Ovary (tissue), 7 donors: ENCODE measurements at regions not wholly inside any gene's neighbourhood (a gene's known extent, or its start where the extent isn't known, plus 50 kb on each side); places are given as distances from the start of the nearest gene placed in this dataset.

Source experiments
- DNase-seq, 5 donors: peaks; one replicate each; pipeline ENCODE4 v3.0.0-alpha.2; 2019 to 2020
- H3K27ac ChIP-seq, 2 donors: fragments of 200-600 bp; one replicate each; pipeline versions ENCODE4 v1.5.1 to v1.8.0; 2019 to 2022
- H3K27me3 ChIP-seq: fragments of 200-600 bp; one replicate; pipeline ENCODE4 v1.8.0; 2022
- H3K36me3 ChIP-seq: fragments of 200-600 bp; sonication (generic); one replicate; pipeline ENCODE4 v1.5.1; 2019
- H3K4me1 ChIP-seq: one replicate; pipeline ENCODE4 v1.8.1; 2013; ENCODE audit warnings: mild to moderate bottlenecking, moderate library complexity; ENCODE audit not compliant: insufficient read depth
- H3K4me3 ChIP-seq: fragments of 200-600 bp; sonication (generic); one replicate; pipeline ENCODE4 v1.5.1; 2017
- H3K9me3 ChIP-seq, 2 donors: fragments of 200-600 bp in 1 of 2; sonication (generic) in 1 of 2; one replicate each; pipeline versions ENCODE4 v1.5.1 to v1.8.1; 2013 to 2019; ENCODE audit warnings: mild to moderate bottlenecking in 1 of 2, moderate library complexity in 1 of 2
- EP300 ChIP-seq: sonication (generic); formaldehyde crosslinking; IDR thresholded peaks from one replicate; pipeline ENCODE4 v1.6.1; 2017; ENCODE audit warnings: antibody characterized with exemption
- POLR2A ChIP-seq: fragments of 450-650 bp; IDR thresholded peaks from one replicate; pipeline ENCODE4 v1.6.1; 2017; ENCODE audit warnings: antibody characterized with exemption, mild to moderate bottlenecking, moderate library complexity
- WGBS, 3 donors: extraction: QIAGEN DNeasy Blood & Tissue Kit in 1 of 3; methylation state at CpG; one replicate each; pipeline versions ENCODE4 v1.1.5 to v1.1.7; 2013 to 2017; 5-methylcytosine and 5-hydroxymethylcytosine counted together
- intact Hi-C, 4 donors: fragments of 100-400 bp; cut with DNase I; formaldehyde crosslinking; loops; one replicate each; pipeline versions ENCODE4 v1.11.0 to v1.15.1; 2022 to 2023
- TF ChIP-seq, protein P1 (sequence below), 3 donors: fragments of 450-650 bp in 2 of 3; fragments of 200-600 bp in 1 of 3; IDR thresholded peaks; one replicate each; pipeline versions ENCODE4 v1.5.1 to v1.8.0; 2016 to 2022; ENCODE audit warnings: antibody characterized with exemption in 3 of 3, mild to moderate bottlenecking in 1 of 3
- donor health status: DM: no; HTN: no; CAD: no; lungs with moderate emphysema.
- donor health status: DM: no; HTN: no; CAD: no.
- donor health status: Bipolar disorder and iron deficiency.
- donor health status: DM: no; HTN: no; CAD: no.
- donor health status: DM: yes; HTN: yes; CAD: no.

DNA sequence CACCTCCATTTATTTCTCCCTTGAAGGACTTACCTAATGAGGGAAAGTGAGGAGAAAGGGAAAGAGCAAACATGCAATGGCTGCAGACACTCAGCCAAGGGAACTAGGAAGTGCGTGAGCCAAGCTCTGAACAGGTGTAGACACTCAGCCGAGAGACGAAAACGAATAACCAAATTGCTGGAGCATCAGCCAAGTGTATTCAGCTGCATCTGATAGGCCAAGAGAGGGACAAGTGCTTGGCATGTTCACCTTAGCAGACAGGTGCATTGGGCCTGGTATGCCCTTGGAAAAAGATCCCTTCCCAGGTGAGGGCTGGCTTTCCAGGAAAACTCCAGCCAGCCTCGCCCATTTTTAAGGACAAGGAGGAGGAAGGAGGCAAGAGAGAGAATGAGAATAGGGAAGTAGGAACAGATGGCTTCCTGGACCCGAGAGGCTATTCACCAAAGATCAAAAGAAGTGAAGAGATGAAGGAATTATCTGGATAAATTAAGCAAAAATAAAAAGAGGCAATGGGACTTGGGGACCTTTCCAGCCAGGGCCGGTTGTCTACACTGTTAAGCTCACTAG, 184.7 kb downstream of the TOMM20 start:
- 77 to 84% (median 79%) methylated on average over 7 of the region's 7 CpGs for WGBS, 3 donors
- Histone ChIP-seq H3K9me3 (no peaks in the 10 kb centered on the region), H3K4me3 (no peak overlapping the region), H3K36me3 (no peaks in the 10 kb centered on the region), H3K4me1 (no peaks in the 10 kb centered on the region), H3K27ac (no peak overlapping the region), H3K27me3 (no peaks in the 10 kb centered on the region)
- intact Hi-C loops, result no loop called here
- TF ChIP-seq EP300, result no peak
- no peak for TF ChIP-seq POLR2A
- TF ChIP-seq, protein P1, sequence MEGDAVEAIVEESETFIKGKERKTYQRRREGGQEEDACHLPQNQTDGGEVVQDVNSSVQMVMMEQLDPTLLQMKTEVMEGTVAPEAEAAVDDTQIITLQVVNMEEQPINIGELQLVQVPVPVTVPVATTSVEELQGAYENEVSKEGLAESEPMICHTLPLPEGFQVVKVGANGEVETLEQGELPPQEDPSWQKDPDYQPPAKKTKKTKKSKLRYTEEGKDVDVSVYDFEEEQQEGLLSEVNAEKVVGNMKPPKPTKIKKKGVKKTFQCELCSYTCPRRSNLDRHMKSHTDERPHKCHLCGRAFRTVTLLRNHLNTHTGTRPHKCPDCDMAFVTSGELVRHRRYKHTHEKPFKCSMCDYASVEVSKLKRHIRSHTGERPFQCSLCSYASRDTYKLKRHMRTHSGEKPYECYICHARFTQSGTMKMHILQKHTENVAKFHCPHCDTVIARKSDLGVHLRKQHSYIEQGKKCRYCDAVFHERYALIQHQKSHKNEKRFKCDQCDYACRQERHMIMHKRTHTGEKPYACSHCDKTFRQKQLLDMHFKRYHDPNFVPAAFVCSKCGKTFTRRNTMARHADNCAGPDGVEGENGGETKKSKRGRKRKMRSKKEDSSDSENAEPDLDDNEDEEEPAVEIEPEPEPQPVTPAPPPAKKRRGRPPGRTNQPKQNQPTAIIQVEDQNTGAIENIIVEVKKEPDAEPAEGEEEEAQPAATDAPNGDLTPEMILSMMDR (IDR thresholded peaks at IDR 0.05), result no peak
- no peak for DNase-seq

DNA sequence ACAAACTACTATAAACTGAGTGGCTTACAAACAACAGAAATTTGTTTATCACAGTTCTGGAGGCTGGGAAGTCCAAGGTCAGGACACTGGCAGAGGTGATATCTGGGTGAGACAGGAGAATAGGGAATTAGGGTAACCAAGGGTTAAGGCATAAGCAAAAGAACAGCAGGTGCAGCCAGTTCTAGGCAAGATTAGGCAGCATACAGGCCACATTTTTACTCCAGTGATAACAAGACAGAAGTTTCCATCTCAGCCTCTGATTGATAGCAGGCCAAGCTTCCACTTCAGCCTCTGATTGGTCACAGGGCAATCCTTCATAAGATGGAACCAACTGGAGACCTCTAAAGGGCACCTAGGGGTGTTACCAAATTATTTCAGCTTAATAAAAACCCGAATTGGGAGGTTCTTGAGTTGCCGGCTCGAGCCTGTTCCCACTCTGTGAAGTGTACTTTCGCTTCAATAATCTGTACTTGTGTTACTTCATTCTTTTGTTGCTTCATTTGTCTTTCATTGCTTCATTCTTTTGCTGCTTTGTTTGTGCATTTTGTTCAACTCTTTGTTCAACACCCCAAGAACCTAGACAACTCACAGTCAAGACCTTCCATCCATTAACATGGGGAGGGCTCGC, 185.6 kb downstream of the TOMM20 start:
- intact Hi-C loops, result no loop called here
- 81 to 91% (median 87%) methylated on average over 5 of the region's 5 CpGs for WGBS, 3 donors
- Histone ChIP-seq H3K27ac (no peak overlapping the region), H3K9me3 (no peaks in the 10 kb centered on the region), H3K36me3 (no peaks in the 10 kb centered on the region), H3K27me3 (no peaks in the 10 kb centered on the region), H3K4me3 (no peak overlapping the region), H3K4me1 (no peaks in the 10 kb centered on the region)
- TF ChIP-seq, protein P1 (IDR thresholded peaks at IDR 0.05), result no peak
- TF ChIP-seq POLR2A, result no peak
- no peak for TF ChIP-seq EP300
- no peak for DNase-seq

GRCh38 chr1:234942012-234942332, 186.7 kb downstream of the TOMM20 start:
- Histone ChIP-seq H3K27ac (no peak overlapping the region), H3K4me1 (no peaks in the 10 kb centered on the region), H3K36me3 (no peaks in the 10 kb centered on the region), H3K9me3 (no peaks in the 10 kb centered on the region), H3K4me3 (no peak overlapping the region), H3K27me3 (no peaks in the 10 kb centered on the region)
- DNase-seq, result no peak
- WGBS, 3 donors, result 88 to 93% (median 92%) methylated on average over 4 of the region's 4 CpGs
- TF ChIP-seq POLR2A (no peak), EP300 (no peak)
- TF ChIP-seq, protein P1 (IDR thresholded peaks at IDR 0.05), result no peak
- intact Hi-C loops, result no loop called here

DNA sequence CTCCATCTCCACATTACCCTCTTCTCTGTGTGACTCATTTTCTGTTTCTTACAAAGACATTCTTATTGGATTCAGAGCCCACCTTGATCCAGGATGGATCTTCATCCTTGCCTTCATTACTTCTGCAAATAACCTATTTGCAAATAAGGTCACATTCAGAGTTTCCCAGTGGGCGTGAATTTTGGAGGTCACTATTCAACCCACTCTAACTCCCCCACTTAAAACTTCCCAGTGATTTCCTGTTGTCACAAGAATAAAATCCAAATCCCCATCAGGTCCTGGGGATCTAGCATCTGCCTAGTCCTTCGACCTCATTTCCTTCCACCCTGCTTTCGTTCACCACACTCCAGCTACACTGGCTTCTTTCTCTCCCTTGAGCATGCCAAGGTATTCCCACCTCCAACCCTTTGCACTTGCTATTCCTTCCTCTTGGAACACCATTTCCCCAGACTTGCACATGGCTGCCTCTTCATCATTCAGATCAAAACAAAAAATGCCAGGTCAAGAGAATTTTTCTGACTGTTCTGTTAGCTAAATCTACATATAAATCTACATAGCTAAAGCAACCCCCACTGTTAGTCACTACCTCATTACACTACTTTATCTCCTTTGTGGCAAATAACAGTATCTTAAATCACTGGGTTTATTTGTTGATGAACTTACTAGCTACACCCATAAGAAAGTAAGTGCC, 187.2 kb downstream of the TOMM20 start:
- Histone ChIP-seq H3K4me1 (no peaks in the 10 kb centered on the region), H3K27me3 (no peaks in the 10 kb centered on the region), H3K36me3 (no peaks in the 10 kb centered on the region), H3K9me3 (no peaks in the 10 kb centered on the region), H3K4me3 (no peak overlapping the region), H3K27ac (no peak overlapping the region)
- DNase-seq, result no peak
- TF ChIP-seq EP300 (no peak), POLR2A (no peak)
- TF ChIP-seq, protein P1 (IDR thresholded peaks at IDR 0.05), result no peak
- intact Hi-C loops, result no loop called here
- WGBS, 3 donors, result 81 to 89% (median 86%) methylated on average over 3 of the region's 3 CpGs
